ENCODE measurements at regions not wholly inside any gene's neighbourhood (a gene's known extent, or its start where the extent isn't known, plus 50 kb on each side); places are given as distances from the start of the nearest gene placed in this dataset.

DNA sequence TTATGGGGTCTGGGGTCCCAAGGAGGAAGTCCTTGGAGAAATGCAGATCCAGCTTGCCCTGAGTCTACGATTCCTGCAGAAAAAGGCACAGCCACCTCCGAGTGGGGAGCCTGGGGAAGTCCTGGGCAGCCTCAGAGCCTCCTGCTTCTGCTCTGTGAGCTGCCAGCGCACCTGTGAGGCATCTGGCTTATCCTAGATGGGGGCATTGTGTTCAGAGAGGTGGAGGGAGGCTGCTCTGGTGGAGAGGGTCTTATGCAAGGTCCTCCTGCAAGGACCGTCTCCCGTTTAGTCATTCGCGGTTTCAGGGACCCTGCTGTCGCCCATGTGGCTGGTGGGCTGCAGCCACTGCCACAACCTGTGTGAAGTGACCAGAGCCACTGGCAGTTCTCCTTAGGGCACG, 53.0 kb upstream of the PRMT8 start:
- TF ChIP-seq, protein P1, sequence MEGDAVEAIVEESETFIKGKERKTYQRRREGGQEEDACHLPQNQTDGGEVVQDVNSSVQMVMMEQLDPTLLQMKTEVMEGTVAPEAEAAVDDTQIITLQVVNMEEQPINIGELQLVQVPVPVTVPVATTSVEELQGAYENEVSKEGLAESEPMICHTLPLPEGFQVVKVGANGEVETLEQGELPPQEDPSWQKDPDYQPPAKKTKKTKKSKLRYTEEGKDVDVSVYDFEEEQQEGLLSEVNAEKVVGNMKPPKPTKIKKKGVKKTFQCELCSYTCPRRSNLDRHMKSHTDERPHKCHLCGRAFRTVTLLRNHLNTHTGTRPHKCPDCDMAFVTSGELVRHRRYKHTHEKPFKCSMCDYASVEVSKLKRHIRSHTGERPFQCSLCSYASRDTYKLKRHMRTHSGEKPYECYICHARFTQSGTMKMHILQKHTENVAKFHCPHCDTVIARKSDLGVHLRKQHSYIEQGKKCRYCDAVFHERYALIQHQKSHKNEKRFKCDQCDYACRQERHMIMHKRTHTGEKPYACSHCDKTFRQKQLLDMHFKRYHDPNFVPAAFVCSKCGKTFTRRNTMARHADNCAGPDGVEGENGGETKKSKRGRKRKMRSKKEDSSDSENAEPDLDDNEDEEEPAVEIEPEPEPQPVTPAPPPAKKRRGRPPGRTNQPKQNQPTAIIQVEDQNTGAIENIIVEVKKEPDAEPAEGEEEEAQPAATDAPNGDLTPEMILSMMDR (IDR thresholded peaks at IDR 0.05; ENCODE audit: insufficient read depth, low read length, poor library complexity, severe bottlenecking) = no peak
- no peak for DNase-seq (ENCODE audit: low read depth)
- Histone ChIP-seq H3K4me3 (ENCODE audit: low read depth, low read length) (no peak overlapping the region), H3K36me3 (ENCODE audit: control insufficient read depth, insufficient read depth, low read length) (no peaks in the 10 kb centered on the region), H3K27me3 (ENCODE audit: control insufficient read depth, insufficient read depth, low read length) (no peaks in the 10 kb centered on the region)

DNA sequence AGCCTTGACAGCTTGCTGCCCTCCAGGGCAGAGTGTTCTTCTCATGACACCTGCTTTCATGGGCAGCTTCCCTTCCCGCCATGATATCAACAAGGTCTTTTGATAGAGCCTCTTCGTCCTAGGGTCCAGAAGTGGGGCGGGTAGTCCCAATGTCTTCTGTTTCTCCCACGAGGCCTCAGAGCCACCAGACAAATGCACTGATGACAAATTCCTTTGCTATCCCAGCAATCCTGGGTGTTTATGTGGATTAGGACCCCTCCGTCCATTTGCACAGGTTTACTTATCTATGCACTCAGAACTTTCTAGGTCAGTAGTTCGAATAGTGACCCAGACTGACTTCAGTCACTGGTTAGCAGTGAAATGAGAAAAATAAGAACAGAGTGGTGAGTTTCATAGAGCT, 52.6 kb upstream of the PRMT8 start:
- DNase-seq (ENCODE audit: low read depth) = no peak
- Histone ChIP-seq H3K27me3 (ENCODE audit: control insufficient read depth, insufficient read depth, low read length) (no peaks in the 10 kb centered on the region), H3K4me3 (ENCODE audit: low read depth, low read length) (no peak overlapping the region), H3K36me3 (ENCODE audit: control insufficient read depth, insufficient read depth, low read length) (no peaks in the 10 kb centered on the region)
- TF ChIP-seq, protein P1 (IDR thresholded peaks at IDR 0.05; ENCODE audit: insufficient read depth, low read length, poor library complexity, severe bottlenecking) = no peak

All from kidney epithelial cell (primary cell).